Muscle layer of duodenum (tissue), 2 donors: ENCODE measurements at regions not wholly inside any gene's neighbourhood (a gene's known extent, or its start where the extent isn't known, plus 50 kb on each side); places are given as distances from the start of the nearest gene placed in this dataset.
A peak's percentile ranks its signal among the peaks of the same experiment; 100 is the strongest.

Experiments used
- H3K27ac ChIP-seq: one replicate; pipeline ENCODE4 v1.7.0; 2013; ENCODE audit warnings: mild to moderate bottlenecking, low read length
- H3K27me3 ChIP-seq: one replicate; pipeline ENCODE4 v1.7.0; 2013; ENCODE audit warnings: low read depth, mild to moderate bottlenecking, control low read depth, low read length
- H3K36me3 ChIP-seq, 2 donors: one replicate each; pipeline ENCODE4 v1.7.0; 2013; ENCODE audit warnings: low read length in 2 of 2, control low read depth in 1 of 2, mild to moderate bottlenecking in 1 of 2; ENCODE audit not compliant: insufficient read depth in 2 of 2, control insufficient read depth in 1 of 2
- H3K4me1 ChIP-seq, 2 donors: one replicate each; pipeline ENCODE4 v1.7.0; 2013; ENCODE audit warnings: low read length in 2 of 2, mild to moderate bottlenecking in 2 of 2, control low read depth in 1 of 2, moderate library complexity in 1 of 2; ENCODE audit not compliant: insufficient read depth in 2 of 2, control insufficient read depth in 1 of 2
- H3K4me3 ChIP-seq, 2 donors: one replicate each; pipeline ENCODE4 v1.7.0; 2013; ENCODE audit warnings: low read length in 2 of 2, low read depth in 1 of 2, mild to moderate bottlenecking in 1 of 2
- H3K9me3 ChIP-seq, 2 donors: one replicate each; pipeline ENCODE4 v1.7.0; 2013; ENCODE audit warnings: low read length in 2 of 2, control low read depth in 1 of 2, mild to moderate bottlenecking in 1 of 2; ENCODE audit not compliant: control insufficient read depth in 1 of 2
- donor health status: healthy.

DNA sequence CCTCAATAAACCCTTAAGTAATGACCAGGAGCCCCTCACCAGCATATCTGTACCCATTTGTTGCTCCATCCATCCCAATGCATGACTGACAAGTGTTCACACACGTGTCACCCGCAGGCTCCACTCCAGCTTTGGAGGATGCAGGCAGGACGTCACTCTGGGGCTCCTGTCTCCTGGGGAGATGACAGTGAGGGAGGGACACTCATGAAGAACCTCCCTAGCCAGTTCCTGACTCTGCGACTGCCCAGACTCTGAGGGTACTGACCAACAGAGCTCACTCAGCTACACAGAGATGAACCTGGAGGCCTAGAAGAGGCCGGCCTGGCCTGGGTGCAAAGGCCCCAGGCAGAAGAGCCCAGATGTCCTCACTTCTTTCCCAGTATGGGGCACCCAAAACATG, 135.1 kb upstream of the RET start:
- Histone ChIP-seq H3K27ac (no peak overlapping the region), H3K27me3 (no peaks in the 10 kb centered on the region), H3K36me3 (no peaks in the 10 kb centered on the region), H3K4me1 (peaks cover 0 to 5% of the 10 kb centered on the region in 2 donors), H3K9me3 (no peaks in the 10 kb centered on the region), H3K4me3 (no peak overlapping the region)

DNA sequence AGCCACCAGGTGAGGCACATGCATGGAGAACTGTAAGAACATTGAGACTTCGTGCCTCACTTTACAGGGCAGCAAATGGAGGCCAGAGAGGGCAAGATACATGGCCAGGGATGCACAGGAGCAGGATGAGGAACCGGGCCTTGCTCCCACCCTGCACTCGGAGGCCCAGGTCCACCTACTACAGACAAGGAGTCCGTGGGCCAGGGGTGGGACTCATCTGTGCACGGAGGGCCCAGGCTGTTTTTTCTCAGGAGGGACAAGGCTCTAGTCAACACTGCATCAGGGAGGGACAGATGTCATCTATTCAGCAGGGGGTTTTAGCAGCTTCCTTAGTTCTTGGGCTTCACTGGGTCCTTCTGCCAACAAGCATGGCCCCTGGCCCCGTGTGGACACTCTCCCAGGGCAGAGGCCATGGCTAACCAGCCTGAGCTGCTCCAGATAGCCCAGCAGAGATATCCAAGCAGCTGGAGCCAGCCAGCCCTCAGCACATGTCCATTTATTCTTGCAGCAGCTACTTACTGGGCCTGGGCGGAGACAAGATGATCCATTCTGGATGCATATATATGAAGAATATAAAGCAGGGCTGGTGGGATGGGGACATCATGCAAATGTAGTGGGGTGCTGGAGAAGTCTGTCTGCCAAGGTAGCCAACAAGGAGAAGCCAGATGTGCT, 134.5 kb upstream of the RET start:
- Histone ChIP-seq H3K4me1 (peaks cover 0 to 5% of the 10 kb centered on the region in 2 donors), H3K27me3 (no peaks in the 10 kb centered on the region), H3K9me3 (no peaks in the 10 kb centered on the region), H3K27ac (no peak overlapping the region), H3K36me3 (no peaks in the 10 kb centered on the region), H3K4me3 (no peak overlapping the region)

DNA sequence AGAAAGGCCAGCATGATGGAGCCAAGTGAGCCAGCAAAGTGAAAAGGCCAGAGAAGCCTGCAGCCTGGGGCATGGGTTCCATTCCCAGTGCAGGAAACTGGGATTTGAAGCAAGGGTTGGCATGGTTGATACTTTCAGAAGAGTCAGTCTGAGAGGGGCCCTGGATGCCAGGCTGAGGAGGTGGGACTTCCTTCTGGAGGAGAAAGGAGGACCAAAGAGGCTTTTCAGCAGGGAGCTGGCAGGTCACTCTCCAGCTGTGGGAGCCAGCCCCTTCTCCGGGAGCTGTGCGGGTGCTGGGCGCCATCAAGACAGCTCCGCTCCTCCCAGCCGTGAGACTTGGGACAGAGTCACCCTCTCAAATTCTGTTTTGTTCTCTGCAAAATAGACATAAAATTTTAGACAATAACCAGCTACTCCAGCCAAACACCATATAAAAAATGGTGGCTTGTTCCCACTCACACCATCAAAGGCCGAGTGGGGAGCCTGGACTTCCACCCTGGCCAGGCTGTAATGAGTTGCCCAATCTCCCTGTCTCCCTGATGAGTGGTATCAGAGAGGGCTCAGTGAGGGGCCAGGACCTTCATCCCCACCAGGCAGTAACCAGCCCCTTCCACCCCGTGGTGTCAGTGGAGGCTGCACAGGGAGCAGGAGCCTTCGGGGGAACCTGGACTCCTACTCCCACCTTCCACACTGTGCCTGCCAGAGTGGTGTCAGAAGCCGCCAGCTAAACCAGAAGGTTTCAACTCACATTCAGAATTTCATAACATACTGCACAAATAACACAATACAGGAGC, 133.6 kb upstream of the RET start:
- Histone ChIP-seq H3K27ac (no peak overlapping the region), H3K27me3 (no peaks in the 10 kb centered on the region), H3K4me1 (peaks cover 0 to 5% of the 10 kb centered on the region in 2 donors), H3K9me3 (peaks cover 0 to 4% of the 10 kb centered on the region in 2 donors), H3K4me3 (no peak overlapping the region), H3K36me3 (no peaks in the 10 kb centered on the region)

DNA sequence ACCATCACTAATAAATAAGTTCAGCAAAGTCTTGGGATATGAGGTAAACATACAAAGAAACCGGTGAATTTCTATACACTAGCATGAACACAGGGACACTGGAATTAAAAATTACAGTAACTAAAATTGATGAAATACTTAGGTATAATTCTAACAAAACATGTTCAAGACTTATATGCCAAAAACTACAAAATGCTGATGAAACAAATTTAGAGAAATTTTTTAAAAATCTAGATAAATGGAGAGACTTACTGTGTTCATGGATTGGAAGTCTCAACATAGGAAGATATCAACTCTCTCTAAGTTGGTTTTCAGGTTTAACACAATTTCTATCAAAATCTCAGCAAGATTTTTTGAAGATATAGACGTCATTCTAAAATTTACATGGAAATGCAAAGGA, 128.8 kb upstream of the RET start:
- no peak overlapping the region for H3K27ac ChIP-seq
- H3K9me3 ChIP-seq = peaks cover 0 to 4% of the 10 kb centered on the region in 2 donors
- H3K36me3 ChIP-seq = no peaks in the 10 kb centered on the region
- H3K4me1 ChIP-seq = peaks cover 0 to 5% of the 10 kb centered on the region in 2 donors
- no peak overlapping the region for H3K4me3 ChIP-seq
- no peaks in the 10 kb centered on the region for H3K27me3 ChIP-seq

DNA sequence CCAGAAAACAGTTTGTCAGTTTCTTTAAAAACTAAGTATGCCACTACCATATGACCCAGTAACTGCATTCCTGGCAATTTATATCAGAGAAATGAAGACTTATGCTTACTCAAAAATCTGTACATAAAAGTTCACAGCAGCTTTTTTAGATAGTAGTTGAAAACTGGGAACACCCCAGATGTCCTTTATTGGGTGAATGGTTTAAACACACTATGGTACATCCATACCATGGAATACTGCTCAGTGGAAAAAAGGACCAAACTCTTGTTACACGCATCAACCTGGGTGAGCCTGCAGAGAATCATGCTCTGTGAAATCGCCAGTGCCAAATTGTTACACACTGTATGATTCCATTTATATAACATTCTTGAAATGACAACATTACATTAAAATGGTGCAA, 127.6 kb upstream of the RET start:
- H3K9me3 ChIP-seq = peaks cover 0 to 4% of the 10 kb centered on the region in 2 donors
- no peak overlapping the region for H3K4me3 ChIP-seq
- peaks cover 0 to 5% of the 10 kb centered on the region in 2 donors for H3K4me1 ChIP-seq
- no peak overlapping the region for H3K27ac ChIP-seq
- H3K27me3 ChIP-seq = no peaks in the 10 kb centered on the region
- no peaks in the 10 kb centered on the region for H3K36me3 ChIP-seq

DNA sequence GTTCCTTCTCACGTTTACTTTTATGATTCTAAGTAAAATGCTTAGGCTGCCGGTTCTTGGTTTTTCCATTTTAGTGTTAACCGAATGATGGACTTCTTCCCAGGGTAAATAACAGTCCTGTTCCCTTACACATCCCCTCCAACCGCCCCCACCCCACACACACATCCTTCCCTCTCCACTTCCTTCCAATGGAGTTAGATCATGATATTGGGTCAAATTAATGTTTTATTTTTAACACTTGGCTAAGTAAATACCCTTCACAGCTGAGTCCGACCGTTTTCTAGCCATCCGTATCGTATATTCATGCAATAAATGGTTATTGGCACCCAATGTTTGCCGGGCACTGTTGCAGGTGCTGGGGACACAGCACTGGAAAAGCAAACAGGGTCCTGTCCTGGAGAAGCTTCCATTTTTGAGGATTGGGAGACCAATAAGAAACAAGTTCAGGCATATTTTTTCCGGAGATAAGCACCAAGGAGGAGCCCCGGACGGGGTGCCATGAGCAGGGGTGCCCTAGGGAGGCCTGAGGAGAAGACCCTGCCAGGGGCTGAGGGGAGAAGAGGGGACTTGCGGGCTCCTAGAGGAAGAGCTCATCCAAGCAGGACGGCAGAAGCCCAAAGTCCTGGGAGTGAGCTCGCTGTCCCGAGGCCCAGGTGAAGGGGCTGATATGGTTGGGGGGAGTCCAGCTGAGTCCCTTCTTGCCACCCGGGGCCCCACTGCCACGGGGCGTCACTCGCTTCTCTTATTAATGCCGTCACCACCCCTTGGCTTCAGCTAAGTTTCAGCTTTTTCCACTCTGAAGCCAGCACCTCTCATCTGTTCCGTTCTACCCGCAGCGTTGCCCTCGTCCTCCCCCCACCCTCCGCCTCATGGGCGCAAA, 126.0 kb upstream of the RET start:
- H3K4me3 ChIP-seq = peak overlapping the region in 1 of 2 donors; percentile 8

DNA sequence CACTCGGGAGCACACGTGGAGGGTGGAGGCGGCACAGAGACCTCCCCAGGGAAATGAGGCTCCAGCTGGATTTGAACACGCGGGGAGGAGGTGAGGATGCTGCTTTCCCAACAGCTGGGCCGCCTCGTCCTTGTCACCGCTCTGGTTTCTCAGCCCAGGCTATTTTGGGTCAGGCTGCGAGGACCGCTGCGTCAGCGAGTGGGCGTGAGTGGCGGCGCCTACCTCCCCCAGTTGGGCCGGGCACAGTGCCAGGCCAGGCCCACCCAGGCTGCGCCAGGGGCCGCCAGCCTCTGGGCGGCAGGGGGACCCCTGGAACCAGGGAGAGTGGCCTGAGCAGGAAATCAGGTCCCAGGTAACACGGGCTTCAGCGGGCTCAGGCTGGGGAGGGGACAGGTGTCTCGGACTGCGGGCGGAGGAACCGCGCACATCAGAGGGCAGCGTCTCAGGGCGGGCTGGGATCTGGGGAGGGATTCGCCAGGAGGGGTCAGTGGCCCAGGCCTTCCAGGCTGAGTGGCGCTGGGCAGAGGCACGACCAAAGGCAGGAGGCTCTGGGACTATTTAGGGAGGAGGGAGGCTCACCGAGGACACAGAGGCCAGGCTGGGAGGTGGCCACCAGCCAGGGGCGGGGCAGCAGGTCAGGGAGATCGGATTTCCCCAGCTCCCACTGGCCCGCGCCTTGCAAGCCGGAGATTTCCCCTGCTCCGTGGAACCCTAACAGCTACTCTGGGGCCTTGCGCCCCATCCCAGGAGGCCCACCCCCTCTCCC, 125.2 kb upstream of the RET start:
- no peaks in the 10 kb centered on the region for H3K27me3 ChIP-seq
- H3K36me3 ChIP-seq = no peaks in the 10 kb centered on the region
- H3K9me3 ChIP-seq = peaks cover 0 to 4% of the 10 kb centered on the region in 2 donors
- peaks cover 0 to 5% of the 10 kb centered on the region in 2 donors for H3K4me1 ChIP-seq
- H3K4me3 ChIP-seq = peak overlapping the region in 1 of 2 donors; percentile 8
- no peak overlapping the region for H3K27ac ChIP-seq

More for the DNA sequence above, 126.0 kb upstream of the RET start:
- Histone ChIP-seq H3K36me3 (no peaks in the 10 kb centered on the region), H3K27ac (no peak overlapping the region), H3K9me3 (peaks cover 0 to 4% of the 10 kb centered on the region in 2 donors), H3K27me3 (no peaks in the 10 kb centered on the region), H3K4me1 (peaks cover 0 to 5% of the 10 kb centered on the region in 2 donors)

DNA sequence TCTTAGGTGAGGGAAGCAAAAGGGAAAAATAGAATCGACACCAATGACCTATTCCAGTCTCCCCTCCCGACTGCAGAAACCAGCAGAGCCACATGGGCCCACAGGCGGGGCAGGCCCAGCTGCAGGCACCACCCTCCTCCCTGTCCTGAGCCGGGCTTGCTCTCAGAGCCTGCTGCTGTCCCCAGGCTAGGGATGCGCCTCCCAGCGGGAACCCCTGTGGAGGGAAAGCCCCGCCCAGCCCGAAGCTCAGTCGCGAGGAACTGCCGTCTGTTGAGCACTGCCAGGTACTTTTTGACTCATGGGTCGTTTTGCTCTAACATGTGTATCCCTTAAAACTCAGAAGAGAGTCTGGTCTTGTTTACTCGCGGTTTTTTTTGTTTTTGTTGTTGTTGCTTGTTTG, 124.5 kb upstream of the RET start:
- no peaks in the 10 kb centered on the region for H3K27me3 ChIP-seq
- H3K4me3 ChIP-seq = no peak overlapping the region
- H3K36me3 ChIP-seq = no peaks in the 10 kb centered on the region
- H3K9me3 ChIP-seq = peaks cover 0 to 4% of the 10 kb centered on the region in 2 donors
- no peak overlapping the region for H3K27ac ChIP-seq
- H3K4me1 ChIP-seq = peaks cover 0 to 5% of the 10 kb centered on the region in 2 donors

DNA sequence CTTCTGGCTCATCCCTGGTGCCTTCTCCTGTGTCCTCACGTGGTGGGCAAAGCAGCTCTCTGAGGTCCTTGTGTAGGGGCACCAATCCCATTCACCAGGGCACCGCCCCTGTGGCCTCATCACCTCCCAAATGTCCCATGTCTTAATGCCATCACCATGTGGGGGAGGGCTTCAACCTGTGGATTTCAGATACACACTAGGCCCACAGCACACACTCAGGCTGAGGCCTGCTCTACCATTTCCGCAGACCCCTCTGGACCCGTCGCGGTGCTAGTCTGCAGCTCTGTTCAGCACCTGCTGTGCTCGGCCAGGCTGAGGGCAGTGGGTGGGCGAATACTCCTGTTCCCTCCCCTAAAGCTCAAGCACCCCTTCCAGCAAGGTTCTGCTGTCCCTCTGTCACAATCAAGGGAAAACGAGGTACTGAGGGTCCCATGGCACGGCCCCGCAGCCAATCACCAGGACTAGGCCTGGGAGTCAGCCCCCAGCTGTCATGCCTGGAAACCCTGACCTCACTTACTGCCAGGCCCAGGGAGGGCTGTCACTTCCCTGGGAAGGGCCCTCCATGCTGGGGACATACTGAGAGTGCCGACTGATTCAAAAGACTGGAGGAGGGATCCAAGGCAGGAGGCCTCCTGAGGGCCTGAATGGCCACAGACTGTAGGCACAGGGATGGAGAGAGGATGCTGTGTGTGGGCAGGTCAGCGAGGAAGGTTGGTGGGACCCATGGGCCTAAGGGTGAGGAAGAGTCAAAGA, 123.8 kb upstream of the RET start:
- Histone ChIP-seq H3K36me3 (no peaks in the 10 kb centered on the region), H3K27me3 (no peaks in the 10 kb centered on the region), H3K9me3 (no peaks in the 10 kb centered on the region), H3K4me3 (no peak overlapping the region), H3K4me1 (peaks cover 0 to 5% of the 10 kb centered on the region in 2 donors), H3K27ac (no peak overlapping the region)
